Skeletal muscle cell (primary cell): ENCODE measurements at regions not wholly inside any gene's neighbourhood (a gene's known extent, or its start where the extent isn't known, plus 50 kb on each side); places are given as distances from the start of the nearest gene placed in this dataset.

Experiments used
- DNase-seq: peaks from one replicate; pipeline ENCODE4 v3.0.0-alpha.2; 2010; ENCODE audit warnings: low read depth
- H3K4me3 ChIP-seq: 2 replicates; pipeline ENCODE4 v1.5.1; 2011; ENCODE audit warnings: low read depth, mild to moderate bottlenecking, control low read depth, low read length, moderate library complexity

DNA sequence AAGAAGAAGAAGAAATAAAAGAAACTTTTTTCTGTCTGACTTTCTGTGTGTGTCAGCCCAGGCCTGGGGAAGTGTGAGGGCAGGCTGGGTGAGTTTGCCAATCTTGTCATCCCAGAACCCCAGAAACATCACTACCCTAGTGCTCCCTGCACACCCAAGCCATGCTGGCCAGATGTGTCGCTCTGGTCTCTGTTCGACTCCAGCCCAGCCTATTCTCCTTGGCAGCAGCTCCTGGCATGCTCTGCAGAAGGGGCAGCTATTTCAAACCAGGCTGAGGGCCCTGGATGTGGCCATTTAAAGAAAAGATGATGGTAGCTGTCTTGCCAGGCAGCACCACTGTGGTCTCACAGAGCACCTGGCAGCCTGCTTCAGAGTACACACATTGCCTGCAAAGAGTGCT is 334.1 kb downstream of the RPS24 start:
- no peak for DNase-seq
- H3K4me3 ChIP-seq: no peak overlapping the region

- H3K4me3 ChIP-seq: no peak overlapping the region
- DNase-seq: no peak
These were observed 337.5 kb downstream of the RPS24 start for GRCh38 chr10:78371136-78371535.

DNA sequence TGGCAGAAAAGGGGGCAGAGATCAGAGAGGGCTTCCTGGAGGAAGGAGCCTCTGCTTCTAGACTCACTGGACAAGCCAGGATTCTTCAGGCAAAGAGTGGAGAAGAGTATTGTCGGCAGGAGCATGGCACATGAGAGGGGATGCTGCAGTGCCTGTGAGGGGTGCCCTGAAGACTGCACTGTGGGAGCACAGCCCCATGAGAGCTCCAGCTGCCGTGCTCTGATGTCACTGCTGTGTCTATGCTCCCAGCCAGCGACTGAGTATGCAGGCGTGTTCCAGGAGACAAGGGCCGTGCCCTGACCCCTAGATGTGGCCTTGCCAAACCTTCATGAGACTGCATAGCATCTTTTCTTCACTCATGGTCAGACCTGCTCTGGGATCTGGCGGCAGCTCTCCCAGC is 339.1 kb downstream of the RPS24 start:
- no peak for DNase-seq
- no peak overlapping the region for H3K4me3 ChIP-seq

GRCh38 chr10:78374331-78375028 is 340.8 kb downstream of the RPS24 start:
- no peak overlapping the region for H3K4me3 ChIP-seq
- DNase-seq: no peak

DNA sequence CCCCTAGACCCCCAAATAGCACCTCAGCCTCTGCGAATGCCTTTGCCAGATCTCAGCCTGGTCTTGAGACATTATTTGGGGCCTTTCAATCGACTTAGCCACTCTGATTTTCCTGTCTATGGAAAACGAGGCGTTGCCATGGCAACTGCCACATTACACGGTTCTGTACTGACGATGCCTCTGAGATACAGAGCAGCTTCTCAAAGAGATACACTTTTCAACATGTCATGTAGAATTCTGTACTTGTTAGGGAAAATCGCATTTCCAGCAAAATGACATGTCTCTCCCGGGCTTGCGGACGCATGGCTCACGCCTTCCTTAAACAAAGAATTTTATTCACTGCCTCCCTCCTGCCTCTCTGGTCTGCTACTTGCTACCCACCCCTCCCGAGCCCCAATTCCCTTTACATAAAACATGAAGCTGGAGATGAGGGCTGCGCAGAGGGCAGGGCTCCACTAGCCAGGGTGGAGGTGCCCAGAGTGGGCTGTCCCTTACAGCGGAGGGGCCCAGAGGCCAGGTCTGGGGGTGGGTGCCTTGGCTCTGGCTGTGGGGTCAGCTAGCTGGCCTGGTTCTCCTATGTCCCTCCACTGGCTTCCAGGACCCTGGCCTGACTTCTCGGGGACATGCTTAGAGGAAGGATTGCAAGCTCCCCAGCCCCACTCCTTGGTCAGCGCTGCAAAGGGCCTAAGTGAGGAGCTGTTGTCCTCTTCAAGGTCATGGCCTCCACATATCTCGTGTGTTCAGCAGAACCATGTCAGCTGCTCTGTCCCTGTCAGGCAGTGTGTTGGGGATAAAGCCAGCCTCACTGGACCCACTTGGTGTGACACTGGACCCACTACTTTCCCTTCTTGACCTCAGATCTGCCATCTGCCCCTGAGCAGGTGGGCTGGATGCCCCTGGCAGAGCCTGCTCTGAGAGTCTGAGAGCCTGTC is 342.5 kb downstream of the RPS24 start:
- DNase-seq: no peak
- no peak overlapping the region for H3K4me3 ChIP-seq

DNA sequence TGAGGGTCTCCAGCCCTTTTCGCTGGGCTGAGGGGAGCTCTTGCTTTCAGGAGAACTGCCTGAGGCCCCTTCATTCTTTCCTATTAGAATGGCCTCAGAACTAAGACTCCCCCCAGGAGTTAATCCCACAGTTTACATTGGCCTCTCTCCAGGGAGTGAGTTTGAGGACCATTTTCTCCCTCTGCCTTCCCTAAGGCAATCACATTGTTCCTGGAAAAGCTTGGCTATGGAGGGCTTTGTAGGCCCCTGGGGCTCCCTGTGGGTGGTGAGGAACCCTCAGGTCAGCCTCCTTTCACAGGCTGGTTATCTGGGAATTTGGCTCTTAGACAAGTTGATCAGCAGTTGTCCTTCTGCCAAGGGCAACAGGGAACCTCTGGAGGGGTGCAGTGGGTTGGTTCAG is 343.7 kb downstream of the RPS24 start:
- no peak for DNase-seq
- H3K4me3 ChIP-seq: no peak overlapping the region

GRCh38 chr10:78378192-78378591 is 344.5 kb downstream of the RPS24 start:
- no peak overlapping the region for H3K4me3 ChIP-seq
- no peak for DNase-seq

DNA sequence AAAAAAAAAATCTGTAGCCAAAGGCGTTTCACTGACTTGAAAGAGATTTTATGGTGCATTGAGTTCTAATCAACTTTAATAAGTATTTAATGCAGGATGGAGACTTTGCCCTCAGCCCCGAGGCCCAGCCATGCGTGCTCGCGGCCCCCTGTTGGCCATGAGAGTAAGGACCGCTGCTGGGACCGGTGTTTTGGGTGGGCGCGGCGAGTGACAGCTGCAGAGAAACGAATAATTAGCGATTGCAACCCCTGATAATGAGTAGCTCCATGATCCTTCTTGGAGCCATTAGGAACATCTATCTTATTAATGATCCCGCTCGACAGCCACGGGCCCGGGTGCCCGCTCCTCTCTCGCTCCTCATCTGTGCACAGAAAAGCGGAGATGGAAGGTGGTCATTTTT is 347.4 kb downstream of the RPS24 start:
- no peak for DNase-seq
- no peak overlapping the region for H3K4me3 ChIP-seq

- DNase-seq: no peak
- no peak overlapping the region for H3K4me3 ChIP-seq
These were observed 348.4 kb downstream of the RPS24 start for GRCh38 chr10:78382047-78382446.

DNA sequence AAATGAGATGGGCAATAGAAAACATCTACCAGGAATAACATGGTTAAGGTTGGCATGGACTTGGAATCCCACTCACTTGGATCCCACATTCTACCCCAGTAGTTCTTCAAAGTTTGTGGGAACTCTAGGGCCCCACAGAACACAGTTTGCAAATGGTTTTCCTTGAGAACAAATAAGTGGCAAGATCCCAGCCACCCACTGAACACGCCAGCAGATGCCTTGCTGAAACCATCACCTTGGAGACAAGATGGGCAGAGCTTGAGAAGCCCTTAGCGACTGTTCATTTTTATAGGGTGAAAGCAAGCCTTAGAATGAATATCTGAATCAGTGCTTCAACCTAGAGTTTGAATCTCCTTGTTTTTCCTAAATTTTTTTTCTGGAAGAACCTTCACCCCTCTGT is 349.1 kb downstream of the RPS24 start:
- H3K4me3 ChIP-seq: no peak overlapping the region
- DNase-seq: no peak

- H3K4me3 ChIP-seq: no peak overlapping the region
- no peak for DNase-seq
These were observed 349.9 kb downstream of the RPS24 start for GRCh38 chr10:78383378-78384048.

- no peak for DNase-seq
- H3K4me3 ChIP-seq: no peak overlapping the region
These were observed 350.4 kb downstream of the RPS24 start for GRCh38 chr10:78384049-78384431.

DNA sequence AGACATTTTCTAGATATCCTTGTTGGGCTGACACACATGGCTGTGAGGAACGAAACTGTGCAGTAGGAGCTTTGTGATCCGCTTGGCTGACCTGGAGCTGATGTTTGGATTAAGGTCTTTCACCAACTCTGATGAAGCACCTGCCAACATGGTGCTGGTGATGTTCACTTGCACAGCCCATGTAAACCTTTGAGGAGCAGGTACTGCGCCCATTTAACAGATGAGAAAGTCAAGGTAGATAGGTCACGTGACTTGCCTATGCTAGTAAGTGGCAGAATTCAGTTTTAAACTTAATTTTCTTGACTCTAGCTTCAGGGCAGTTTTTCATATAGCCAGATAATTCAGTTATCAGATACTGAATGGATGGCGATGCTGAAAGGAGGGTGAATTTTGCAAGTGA is 351.9 kb downstream of the RPS24 start:
- no peak for DNase-seq
- H3K4me3 ChIP-seq: no peak overlapping the region

DNA sequence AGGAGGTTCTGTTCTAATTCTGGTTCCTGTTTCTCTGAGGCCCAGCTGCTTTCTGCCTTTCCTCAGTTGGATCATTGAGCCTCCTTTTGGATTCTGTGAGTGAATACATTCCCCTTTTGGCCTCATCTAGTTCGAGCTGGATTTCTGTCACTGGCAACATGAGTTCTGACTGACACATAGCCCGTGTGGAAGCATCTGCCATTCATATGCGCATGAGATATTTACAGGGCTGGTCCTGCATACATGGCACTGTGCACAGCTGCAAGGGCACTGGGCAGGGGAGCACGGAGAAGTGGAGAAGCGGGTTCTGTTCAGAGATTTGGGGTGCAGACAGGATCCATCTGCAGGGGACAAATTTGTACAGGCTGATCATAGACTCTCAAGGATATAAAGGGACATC is 352.8 kb downstream of the RPS24 start:
- DNase-seq: no peak
- H3K4me3 ChIP-seq: no peak overlapping the region

DNA sequence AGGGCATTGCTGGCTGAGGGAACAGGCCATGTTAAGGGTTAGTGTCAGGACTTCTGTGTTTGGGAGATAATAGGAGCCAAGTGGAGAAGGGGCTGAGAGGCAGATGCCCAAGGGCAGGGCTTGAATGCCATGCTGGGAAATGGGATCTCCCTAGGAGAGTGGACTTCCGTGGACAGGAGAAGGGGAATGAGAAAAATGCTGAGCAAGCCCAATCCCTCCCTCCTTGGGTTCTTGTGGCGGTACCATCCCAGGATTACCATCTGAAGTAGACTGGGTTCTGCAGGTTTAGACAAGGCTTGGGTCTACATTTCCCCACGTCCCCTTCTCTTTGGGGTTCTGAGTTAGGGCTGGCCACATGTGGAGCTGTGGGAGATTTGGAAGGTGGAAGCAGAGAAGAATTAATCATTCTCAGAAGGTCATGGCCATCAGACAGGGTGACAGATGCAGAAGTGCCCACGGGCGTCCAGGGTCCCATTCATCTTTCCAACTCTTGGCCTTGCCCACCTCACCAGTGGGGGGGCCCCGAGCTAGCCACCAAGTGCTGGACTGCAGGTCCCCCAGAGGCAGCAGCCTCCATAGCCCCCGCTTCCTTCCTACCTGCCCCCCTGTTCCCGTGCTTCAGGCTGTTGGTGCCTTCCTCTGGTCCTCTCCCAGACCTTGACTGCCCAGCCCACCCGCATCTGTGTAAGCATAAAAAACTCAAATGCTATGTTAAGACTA is 354.8 kb downstream of the RPS24 start:
- DNase-seq: no peak
- no peak overlapping the region for H3K4me3 ChIP-seq

DNA sequence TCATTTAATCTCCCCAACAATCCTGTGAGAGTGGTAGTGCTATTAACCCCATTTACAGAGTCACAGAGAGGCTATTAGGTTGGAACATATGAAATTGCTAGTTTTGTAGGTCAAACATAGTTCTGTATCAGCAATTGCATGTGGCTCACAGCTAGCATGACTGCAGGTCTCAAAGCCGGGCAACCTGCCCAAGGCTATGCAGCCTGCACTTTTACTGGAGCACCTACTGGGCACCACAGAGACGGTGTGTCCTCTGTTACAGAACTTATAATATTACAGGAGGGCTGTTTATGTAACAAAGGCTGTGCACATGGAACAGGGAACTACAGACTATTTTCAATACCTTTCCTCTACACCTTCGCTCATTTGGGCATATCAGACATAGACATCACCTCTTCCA is 355.8 kb downstream of the RPS24 start:
- no peak for DNase-seq
- H3K4me3 ChIP-seq: no peak overlapping the region

DNA sequence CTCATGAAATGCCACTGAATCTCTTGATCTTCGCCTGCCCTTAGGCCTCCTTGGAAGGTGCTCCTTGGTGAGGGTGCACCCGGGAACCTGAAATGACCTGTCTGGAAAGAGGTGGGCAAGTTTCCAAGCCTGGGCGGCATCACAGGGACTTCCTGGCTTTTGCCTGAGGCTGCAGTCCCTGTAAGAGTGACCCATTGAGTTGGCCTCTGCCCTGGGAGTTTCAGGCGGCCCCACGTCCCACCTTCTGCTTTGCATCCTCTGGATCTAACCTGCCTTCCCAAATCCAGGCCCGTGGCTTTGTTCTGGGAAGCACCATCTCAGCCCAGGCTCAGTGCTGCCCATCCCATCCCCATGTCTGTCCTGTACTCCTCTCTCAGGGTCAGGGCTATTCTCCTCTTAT is 356.4 kb downstream of the RPS24 start:
- no peak overlapping the region for H3K4me3 ChIP-seq

GRCh38 chr10:78390817-78391216 is 357.2 kb downstream of the RPS24 start:
- H3K4me3 ChIP-seq: no peak overlapping the region
- no peak for DNase-seq

More for the DNA sequence above, 356.4 kb downstream of the RPS24 start:
- no peak for DNase-seq

GRCh38 chr10:78391585-78391984 is 357.9 kb downstream of the RPS24 start:
- no peak for DNase-seq

GRCh38 chr10:78392197-78392596 is 358.5 kb downstream of the RPS24 start:
- DNase-seq: no peak

More at GRCh38 chr10:78391585-78391984, 357.9 kb downstream of the RPS24 start:
- H3K4me3 ChIP-seq: no peak overlapping the region

More at GRCh38 chr10:78392197-78392596, 358.5 kb downstream of the RPS24 start:
- no peak overlapping the region for H3K4me3 ChIP-seq
